Mucosa of gallbladder (tissue), 1 donor: ENCODE measurements at regions not wholly inside any gene's neighbourhood (a gene's known extent, or its start where the extent isn't known, plus 50 kb on each side); places are given as distances from the start of the nearest gene placed in this dataset.
"Not testable (repeated sequence)": the region's sequence is repeated elsewhere in the genome, so short reads cannot be mapped to it uniquely, and the experiment has no call there.

Experiments
- DNase-seq: peaks from one replicate; pipeline ENCODE4 v3.0.0-alpha.2; 2020; ENCODE audit warnings: low spot score
- donor health status: DM: no; HTN: no; CAD: no.

DNA sequence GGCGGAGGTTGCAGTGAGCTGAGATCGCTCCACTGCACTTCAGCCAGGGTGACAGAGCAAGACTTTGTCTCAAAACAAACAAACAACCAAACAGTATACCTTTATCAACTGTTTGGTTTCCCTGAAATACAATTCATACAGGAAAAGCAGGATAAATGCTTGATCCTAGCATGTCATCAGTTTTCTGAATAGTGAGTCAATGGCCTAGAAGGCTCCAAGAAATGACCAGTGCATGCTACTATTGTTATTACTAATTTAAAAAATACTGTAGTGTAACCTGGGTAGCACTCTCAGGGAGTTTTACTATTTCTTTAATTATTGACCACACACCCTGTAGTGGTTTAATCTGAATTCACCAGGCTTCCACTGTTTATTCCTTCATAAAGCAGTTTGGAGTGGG, 101.0 kb upstream of the PTPN3 start:
- DNase-seq, result no peak

DNA sequence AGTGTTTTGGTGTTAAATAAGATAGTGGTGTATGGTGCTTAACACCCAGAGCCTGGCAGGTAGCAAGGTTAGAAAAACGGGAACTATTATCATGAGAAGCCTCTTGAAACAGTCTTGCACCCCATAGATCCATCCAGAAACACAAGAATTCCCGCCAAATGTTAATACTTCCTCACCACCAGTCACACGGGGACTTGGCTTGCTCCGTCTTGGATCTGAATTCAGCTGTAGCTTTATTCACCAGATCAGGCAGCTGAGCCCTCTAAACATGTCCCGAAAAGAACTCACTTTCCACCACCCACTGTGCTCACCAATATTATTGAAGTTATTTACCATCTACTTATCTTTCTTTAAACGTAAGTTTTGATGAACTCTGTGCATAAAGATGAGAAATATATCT, 101.6 kb upstream of the PTPN3 start:
- no peak for DNase-seq

DNA sequence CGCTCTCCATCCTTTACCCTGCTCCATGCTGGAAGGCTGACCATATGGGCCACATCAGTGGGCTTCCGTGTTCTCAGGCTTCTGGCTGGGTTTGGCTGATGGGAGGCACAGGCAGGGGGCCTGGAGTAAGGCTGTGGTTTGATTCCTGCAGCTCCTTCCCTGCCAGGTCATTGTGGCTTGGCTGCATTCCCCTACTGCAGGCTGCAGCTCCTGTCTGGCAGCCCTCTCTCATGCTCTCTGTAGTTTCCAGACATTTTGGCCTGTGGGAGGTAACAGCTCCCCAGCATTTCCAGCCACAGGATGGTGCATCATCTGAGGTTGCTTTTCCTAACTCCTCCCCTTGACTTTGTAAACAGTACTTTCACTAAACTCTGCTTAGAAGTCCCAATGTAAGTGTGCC, 102.0 kb upstream of the PTPN3 start:
- DNase-seq, result no peak

DNA sequence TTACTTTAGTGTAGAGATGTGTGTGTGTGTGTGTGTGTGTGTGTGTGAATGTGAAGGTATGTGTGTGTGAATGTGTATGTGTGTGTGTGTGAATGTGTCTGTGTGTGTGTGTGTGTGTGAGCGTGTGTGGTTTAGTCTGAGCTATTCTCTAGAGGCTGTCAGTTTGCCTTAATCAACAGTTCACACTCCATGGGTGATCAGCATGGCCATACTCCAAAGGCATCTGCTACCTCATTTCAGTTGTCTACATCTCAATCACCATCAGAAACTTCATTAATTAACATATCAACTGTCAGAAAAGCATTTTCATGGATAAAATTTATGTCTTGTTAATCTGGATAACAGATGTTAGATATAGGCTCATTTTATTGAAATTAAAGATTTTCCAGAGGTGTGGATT, 103.1 kb upstream of the PTPN3 start:
- DNase-seq, result no peak

DNA sequence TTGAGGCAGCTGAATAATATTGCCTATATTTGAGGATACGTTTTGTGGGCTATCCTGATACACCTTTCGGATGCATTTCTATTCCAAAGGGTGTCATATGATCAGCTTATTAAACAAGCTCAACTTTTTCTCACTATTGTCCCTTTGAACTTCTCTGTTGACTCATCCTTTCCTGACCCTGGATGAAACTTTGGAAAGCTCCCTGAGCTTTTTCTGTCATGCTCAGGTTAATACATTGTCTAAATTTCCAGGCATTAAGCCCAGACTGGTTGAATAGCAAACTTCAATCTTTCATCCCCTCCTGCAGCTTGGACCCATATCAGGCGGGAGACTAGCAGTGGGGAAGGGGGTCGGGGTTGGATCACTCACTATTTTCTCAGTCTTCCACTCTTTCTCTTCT, 104.9 kb upstream of the PTPN3 start:
- DNase-seq, result no peak

DNA sequence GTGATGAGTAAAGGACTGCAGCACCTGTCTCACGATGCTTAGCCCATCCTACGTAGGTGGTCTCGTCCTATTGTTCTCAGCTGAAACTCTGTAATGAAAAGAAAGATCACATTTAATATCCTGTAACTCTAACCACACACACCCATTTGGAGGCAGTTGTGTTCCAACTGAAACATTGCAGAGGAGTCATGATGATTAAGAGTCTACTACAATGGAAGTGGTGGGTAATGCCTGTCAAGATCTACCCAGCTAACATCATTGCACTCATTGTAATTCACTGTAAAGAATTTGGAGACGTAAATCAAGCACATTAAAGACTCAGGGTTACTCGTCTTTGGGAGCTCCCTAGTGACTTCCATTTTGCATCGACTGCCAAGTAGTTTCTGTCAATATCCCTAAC, 106.0 kb upstream of the PTPN3 start:
- no peak for DNase-seq

DNA sequence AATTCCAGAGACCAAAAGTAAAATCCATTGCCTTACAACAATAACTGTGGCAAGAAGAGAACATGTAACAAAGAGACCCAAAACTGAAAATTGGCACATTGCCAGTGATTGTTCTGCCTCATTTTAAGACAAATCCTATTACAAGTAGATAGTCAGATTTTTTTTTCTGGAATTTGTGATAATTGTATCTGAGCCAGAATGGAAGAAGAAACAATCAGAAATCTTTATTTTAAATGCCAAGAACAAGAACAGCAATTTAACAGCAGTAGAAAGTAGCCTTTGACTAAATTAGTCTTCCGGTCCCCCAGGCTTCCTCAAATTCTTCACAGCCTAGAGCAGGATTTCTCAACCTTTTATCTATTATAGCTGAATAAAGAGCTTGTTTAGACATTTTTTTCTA, 106.7 kb upstream of the PTPN3 start:
- DNase-seq, result no peak

DNA sequence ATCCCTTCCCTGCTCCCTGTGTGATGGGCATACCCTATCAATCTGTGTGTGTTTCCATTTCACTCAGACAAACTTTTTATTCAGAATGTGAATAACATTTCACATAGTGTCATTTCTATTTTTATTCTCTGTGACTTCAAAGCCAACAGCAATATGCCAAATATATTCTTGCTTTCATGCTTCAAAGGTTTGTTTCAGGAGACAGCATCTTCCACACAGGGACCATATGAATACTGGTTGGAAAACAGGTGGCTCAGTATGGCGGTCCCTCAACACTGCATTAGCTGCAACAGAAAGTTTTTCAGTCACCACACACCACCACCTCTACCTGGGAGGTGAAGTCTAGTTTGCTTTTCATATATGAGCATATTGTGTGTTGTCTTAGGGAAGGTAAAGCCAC, 111.0 kb upstream of the PTPN3 start:
- no peak for DNase-seq

DNA sequence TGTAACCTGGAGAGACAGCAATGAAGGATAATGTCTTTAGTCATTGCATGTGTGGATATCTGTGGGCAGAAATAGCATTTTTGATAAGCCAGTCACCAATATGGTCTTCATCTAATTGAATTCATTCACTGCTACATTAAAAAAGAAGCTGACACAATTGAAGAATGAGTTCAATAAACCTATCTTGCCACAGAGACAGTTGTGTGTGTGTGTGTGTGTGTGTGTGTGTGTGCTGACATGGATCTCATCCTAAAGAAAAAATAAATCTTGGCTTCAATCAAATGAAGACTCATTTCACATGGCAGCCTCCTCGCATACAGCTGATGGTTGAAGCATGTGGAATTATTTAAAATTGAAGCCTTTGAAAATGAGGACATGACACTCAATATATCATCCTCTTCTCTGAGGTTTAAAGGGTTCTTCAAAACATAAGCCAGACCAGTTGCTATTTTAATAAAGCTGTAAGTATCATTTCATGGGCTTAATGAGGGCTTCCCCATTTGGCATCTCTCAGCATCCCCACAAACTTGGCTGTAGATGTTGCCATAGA, 118.5 kb upstream of the PTPN3 start:
- no peak for DNase-seq

DNA sequence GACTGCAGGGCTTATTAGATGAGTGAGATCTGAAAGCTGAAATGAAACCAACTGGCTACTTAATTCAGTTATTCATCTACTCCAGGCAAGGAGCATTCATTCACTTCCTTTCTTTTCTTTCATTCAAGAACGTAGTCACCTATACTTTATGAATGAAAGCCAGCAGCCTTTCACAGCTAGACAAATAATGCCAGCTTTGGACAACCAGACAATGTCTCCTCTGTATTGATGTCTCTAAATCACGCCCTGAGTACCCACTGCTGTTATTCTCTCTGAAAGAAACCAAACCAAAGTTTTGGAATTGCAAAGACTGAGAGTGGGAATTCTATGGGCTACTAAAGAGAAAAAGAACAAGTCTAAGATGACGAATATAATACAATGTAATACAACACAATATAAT, 121.2 kb upstream of the PTPN3 start:
- DNase-seq, result no peak

DNA sequence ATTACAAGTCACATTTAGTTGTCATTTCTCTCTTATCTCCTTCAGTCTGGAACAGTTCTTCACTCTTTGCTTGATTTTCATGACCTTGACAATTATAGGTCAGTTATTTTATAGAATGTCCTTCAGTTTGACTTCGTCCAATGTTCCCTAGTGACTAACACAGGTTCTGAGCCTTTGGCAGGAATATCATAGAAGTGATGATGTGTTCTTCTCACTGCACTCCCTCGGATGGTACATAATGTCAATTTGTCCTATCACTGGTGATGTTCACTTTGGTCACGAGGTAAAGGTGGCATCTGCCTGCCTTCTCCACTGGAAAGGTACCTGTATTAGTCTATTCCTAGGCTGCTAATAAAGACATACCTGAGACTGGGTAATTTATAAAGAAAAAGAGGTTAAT, 126.0 kb upstream of the PTPN3 start:
- no peak for DNase-seq

DNA sequence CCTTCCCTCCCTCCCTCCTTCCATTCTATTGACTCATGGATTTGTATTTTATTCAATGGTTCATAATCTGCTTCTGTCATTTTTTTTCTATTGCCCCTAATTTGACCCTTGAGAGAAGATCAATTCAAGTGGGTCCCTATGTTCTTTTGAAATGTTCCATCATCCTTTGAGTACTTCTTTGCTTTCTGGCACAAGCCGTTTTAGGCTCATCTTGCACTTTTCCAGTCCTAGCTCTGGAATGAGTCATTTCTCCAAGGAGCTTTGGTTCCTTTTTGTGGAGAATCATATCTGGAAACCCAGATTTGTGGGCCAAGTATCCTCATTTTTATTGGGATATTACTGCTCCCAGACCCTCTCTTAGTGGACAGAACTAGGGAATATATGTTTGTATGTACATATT, 126.8 kb upstream of the PTPN3 start:
- DNase-seq, result no peak

DNA sequence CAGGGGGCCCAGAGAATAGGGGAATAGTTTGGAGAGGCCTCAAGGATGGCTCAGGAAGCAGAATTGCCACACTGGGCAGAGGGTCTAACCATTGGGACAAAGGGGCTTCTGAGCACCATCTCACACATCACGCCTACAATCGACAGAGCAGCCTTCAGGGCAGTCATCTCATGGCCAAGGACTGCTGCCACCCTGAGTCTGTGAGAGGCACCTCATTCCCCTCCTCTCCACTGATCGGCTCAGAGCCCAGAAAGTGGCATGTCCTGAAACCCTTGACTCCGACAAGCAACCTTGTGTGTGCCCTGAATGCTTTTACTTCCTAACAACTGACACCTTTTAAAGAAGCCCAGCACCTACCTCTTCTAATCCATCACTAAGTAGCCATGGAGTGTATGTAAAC, 128.9 kb upstream of the PTPN3 start:
- DNase-seq, result no peak

DNA sequence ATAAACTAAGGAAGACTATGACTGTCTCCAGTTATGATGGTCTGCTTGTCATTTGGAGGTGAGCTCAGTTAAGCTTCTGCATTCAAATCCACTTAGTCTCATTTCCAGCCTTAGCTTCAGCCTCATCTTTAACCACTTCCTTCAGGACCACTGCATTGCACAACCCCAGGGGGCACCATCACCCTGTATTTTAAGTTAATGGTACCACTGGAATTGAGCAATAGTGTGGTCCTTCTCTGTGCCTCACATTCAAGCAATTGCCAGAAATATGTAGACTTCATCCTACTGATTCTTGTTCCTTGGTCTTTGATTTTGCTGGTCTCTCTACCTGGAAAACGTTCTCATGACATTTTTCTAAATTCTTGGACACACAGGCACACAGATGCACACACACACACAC, 131.5 kb upstream of the PTPN3 start:
- no peak for DNase-seq

DNA sequence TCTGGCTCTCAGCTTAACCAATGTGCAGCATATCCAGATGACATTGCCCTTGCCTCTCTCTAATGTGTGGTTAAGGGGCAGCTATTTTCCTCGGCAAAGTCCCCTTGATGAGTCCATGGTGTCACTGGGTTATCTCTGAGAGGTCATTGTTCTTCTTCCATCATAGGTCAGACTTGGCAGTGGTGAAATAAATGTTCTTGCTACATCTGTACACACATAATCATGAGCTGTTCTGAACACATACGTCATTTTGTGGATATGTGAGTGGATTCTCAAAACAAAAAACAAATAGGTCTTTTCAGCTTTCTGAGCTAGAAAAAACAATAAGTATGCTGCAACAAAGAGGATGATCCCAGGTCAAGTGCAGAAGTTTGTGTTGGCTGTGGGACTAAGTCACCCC, 134.7 kb upstream of the PTPN3 start:
- no peak for DNase-seq

DNA sequence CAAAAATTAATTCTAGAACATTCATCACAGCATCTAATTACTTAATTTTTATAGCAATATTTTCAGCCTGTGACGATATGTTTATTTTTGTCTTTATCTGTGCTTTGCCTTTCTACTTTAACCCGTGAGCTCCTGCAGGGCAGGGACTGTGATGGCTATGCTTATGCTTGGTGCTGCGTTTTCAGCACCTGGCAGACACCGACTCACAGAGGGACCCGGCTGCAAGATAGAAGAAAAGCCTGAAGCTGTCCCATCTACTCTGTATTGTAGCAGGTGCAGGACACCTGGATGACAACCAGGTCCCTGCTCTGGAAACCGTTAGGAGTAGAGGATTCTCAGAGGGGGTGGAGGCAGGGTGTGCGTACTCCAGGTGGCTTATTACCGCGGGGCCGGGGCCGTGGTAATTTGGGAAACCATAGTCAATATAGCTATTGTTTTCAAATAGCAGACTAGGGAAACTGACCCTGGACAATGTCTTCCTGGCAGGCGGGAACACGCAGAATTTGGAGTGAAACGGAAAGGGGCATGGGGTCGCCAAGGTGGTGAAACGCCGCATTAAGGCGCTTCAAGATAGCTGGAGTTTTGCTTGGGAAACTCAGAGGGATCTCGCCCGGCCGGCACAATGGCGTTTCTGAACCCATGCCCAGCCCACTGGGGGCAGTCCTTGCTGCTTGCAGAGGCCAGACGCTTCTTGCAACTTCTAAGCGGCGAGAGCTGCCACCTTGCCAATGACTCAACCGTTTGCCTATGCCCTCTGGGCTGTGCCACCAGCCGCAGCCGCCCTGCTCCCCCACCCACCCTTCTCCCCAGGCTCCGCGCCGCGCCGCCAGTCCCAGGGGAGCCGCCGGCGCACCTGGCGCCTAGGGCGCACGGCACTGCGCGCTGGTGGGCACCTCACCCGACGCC, 140.1 kb upstream of the PALM2AKAP2 start:
- DNase-seq, result no peak

DNA sequence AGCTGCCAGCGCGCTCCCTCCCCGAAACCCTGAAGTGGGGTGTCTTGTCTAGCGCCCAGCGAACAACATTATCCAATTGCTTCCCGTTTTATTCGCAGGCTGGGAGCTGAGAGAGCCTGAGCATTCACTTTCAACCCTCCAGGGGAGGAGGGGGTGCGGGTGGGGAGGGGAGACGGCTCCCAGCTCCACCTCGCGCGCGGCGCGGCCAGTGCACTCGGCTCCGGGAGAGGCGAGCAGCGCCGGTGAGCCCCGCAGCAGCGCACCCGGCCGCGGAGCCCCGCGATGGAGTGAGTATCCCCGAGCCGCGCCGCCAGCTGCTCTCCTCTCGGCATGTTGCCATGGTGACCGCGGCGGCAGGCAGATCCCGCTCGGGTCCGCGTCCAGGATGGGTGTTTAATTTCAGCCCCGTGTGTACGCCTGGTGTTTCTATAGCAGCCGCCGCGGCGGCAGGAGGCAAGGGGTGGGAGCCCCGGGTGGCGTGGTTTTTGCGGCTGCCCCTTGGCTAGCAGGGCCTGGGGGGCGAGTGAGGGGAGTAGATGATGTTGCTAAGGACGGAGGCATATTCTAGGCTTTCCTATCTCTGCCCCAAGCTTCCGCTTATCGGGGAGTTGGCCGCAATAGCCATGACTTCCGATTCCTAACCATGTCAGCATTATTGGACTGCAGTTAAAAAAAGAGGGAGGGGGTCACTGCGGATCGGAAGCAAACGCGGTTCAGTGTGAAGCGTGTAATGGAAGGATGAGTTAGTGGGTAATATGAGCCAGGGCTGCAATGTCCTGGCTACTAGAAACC, 139.2 kb upstream of the PALM2AKAP2 start:
- DNase-seq, result no peak

DNA sequence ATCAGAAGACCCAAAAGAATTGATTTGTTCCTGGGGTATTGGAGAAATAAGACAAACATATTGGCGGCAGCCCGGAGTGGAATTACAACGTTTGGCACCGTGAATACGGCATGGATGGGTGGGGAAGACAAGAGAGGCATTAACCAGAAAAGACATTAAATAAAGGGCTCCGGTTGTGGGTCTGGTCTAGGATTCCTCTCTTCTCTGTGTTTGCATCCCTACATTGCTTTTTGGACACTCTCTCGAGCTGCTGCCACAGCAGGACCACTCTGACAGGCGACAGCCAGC, 138.7 kb upstream of the PALM2AKAP2 start:
- DNase-seq, result no peak

DNA sequence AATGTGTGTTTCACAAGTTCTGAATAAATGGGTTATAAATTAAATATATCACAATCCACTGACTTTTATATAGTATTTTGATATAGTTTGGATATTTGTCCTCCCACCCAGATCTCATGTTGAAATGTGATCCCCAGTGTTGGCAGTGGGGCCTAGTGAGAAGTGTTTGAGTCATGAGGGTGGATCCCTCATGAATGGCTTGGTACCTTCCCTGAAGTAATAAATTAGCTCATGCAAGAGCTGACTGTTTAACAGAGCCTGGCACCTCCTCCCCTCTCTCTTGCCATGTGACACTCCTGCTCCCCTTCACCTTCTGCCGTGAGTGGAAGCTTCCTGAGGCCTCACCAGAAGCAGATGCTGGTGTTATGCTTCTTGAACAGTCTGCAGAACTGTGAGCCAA, 127.9 kb upstream of the PALM2AKAP2 start:
- DNase-seq, result no peak

DNA sequence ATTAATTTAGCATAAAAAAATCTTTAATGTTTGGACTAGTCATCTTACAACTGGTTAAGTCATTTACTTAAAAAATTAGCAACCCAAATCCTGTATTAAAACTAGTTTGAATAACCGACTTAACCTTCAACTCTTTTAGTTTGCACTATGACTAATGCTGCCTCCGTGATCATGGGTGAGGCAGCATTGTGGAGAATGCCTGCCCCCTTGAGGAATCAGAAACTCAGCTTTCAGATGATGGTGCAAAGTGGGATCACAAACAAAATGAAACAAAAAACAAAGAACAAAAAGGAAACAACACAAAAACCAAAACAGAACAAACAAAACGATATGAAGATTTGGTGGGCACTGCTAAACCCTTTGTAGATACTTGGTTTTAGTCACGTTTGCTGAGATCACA, 127.0 kb upstream of the PALM2AKAP2 start:
- DNase-seq, result no peak

DNA sequence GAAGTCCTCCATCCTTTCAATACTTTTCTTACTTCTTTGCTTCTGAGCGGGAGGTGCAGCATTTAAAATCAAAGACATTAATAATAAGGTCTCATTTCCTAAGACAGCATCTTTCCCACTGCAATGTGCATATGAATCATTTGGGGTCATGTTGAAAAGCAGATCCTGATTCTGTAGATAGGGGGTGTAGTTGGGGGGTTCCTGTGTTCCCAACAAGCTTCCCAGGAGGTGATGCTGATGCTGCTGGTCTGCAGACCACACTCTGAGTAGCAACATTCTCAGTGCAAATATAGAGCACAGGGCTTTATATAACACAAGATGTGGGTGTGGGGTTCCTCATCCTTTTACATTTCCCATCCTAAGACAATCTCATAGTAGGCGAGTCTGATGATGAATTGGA, 126.5 kb upstream of the PALM2AKAP2 start:
- no peak for DNase-seq

DNA sequence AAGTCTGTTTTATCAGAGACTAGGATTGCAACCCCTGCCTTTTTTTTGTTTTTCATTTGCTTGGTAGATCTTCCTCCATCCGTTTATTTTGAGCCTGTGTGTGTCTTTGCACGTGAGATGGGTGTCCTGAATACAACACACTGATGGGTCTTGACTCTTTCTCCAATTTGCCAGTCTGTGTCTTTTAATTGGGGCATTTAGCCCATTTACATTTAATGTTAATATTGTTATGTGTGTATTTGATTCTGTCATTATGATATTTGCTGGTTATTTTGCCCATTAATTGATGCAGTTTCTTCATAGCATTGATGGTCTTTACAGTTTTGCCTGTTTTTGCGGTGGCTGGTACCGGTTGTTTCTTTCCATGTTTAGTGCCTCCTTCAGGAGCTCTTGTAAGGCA, 116.0 kb upstream of the PALM2AKAP2 start:
- DNase-seq, result not testable (repeated sequence)

DNA sequence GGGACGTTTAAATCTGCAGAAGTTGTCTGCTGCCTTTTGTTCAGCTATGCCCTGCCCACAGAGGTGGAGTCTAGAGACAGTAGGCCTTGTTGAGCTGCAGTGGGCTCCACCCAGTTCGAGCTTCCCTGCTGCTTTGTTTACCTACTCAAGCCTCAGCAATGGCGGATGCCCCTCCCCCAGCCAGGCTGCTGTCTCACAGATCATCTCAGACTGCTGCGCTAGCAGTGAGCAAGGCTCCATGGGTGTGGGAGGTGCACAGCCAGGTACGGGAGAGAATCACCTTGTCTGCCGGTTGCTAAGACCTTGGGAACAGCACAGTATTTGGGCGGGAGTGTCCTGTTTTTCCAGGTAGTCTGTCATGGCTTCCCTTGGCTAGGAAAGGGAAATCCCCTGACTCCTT, 114.3 kb upstream of the PALM2AKAP2 start:
- not testable (repeated sequence) for DNase-seq
